OCI-LY1 (cell line): ENCODE measurements at regions not wholly inside any gene's neighbourhood (a gene's known extent, or its start where the extent isn't known, plus 50 kb on each side); places are given as distances from the start of the nearest gene placed in this dataset.

Experiments
- H2AFZ ChIP-seq: fragments of 200-600 bp; sonication (generic), shearing (Covaris generic); 2 replicates; pipeline ENCODE4 v1.6.0; 2014; ENCODE audit warnings: antibody characterized with exemption, mild to moderate bottlenecking, low read length
- H3F3A ChIP-seq: fragments of 200-600 bp; sonication (generic), shearing (Covaris generic); 2 replicates; pipeline ENCODE4 v1.6.0; 2014; ENCODE audit warnings: mild to moderate bottlenecking, antibody characterized with exemption, low read length, moderate library complexity; ENCODE audit not compliant: insufficient read depth
- H3K27ac ChIP-seq: fragments of 200-600 bp; sonication (generic); 2 replicates; pipeline ENCODE4 v1.5.1; 2014; ENCODE audit warnings: low read length, mixed run types, mild to moderate bottlenecking, low read depth; ENCODE audit not compliant: poor library complexity, severe bottlenecking
- H3K27me3 ChIP-seq: fragments of 200-600 bp; sonication (generic); 2 replicates; pipeline ENCODE4 v1.6.0; 2014; ENCODE audit warnings: antibody characterized with exemption, mild to moderate bottlenecking, low read length, moderate library complexity; ENCODE audit not compliant: insufficient read depth
- H3K36me3 ChIP-seq: fragments of 200-600 bp; sonication (generic); 2 replicates; pipeline ENCODE4 v1.6.1; 2014; ENCODE audit warnings: mild to moderate bottlenecking, antibody characterized with exemption, low read length, moderate library complexity, mixed read lengths; ENCODE audit not compliant: insufficient read depth
- H3K4me1 ChIP-seq: fragments of 200-600 bp; sonication (generic); 2 replicates; pipeline ENCODE4 v1.5.1; 2014; ENCODE audit warnings: mild to moderate bottlenecking, low read length, moderate library complexity; ENCODE audit not compliant: insufficient read depth, severe bottlenecking
- H3K4me2 ChIP-seq: fragments of 200-600 bp; sonication (generic), shearing (Covaris generic); 2 replicates; pipeline ENCODE4 v1.6.1; 2014; ENCODE audit warnings: low read length
- H3K4me3 ChIP-seq: fragments of 200-600 bp; sonication (generic); 2 replicates; pipeline ENCODE4 v1.5.1; 2014; ENCODE audit warnings: low read length, low read depth, mild to moderate bottlenecking, mixed read lengths; ENCODE audit not compliant: poor library complexity, severe bottlenecking
- H3K79me2 ChIP-seq: fragments of 200-600 bp; shearing (Covaris generic); 2 replicates; pipeline ENCODE4 v1.6.1; 2016; ENCODE audit warnings: mixed run types, low read length, mixed read lengths; ENCODE audit not compliant: insufficient read depth
- H3K9ac ChIP-seq: fragments of 200-600 bp; sonication (generic), shearing (Covaris generic); 2 replicates; pipeline ENCODE4 v1.6.1; 2014; ENCODE audit warnings: mild to moderate bottlenecking, low read length, mixed read lengths
- H3K9me2 ChIP-seq: fragments of 200-600 bp; sonication (generic), shearing (Covaris generic); 2 replicates; pipeline ENCODE4 v1.6.1; 2014; ENCODE audit warnings: low read depth, mild to moderate bottlenecking, low read length, mixed read lengths
- H3K9me3 ChIP-seq: fragments of 200-600 bp; shearing (Covaris generic); 2 replicates; pipeline ENCODE4 v1.6.1; 2014; ENCODE audit warnings: low read length, mixed read lengths
- H4K20me1 ChIP-seq: fragments of 200-600 bp; sonication (generic), shearing (Covaris generic); 2 replicates; pipeline ENCODE4 v1.6.0; 2016; ENCODE audit warnings: mild to moderate bottlenecking, low read length; ENCODE audit not compliant: insufficient read depth
- CTCF ChIP-seq: fragments of 200-600 bp; sonication (generic), shearing (Covaris generic); IDR thresholded peaks from 2 replicates; pipeline ENCODE4 v1.5.1; 2017; ENCODE audit warnings: mild to moderate bottlenecking, antibody characterized with exemption, low read length, moderate library complexity, mixed read lengths
- EZH2 ChIP-seq: fragments of 200-600 bp; sonication (generic), shearing (Covaris generic); IDR thresholded peaks from 2 replicates; pipeline ENCODE4 v1.8.0; 2017; ENCODE audit warnings: borderline replicate concordance, mixed run types, mild to moderate bottlenecking, antibody characterized with exemption, low read length, moderate library complexity, mixed read lengths

- H3K9me2 ChIP-seq, result no peaks in the 10 kb centered on the region
Observed at GRCh38 chr4:134747108-134747805, 545.7 kb upstream of the PABPC4L start.

GRCh38 chr4:134740290-134740689, 538.7 kb upstream of the PABPC4L start:
- no peaks in the 10 kb centered on the region for H3K9me3 ChIP-seq
- H3K36me3 ChIP-seq, result no peaks in the 10 kb centered on the region
- H2AFZ ChIP-seq, result no peak overlapping the region
- H3K4me2 ChIP-seq, result no peak overlapping the region
- no peaks in the 10 kb centered on the region for H4K20me1 ChIP-seq
- no peak for TF ChIP-seq EZH2
- TF ChIP-seq CTCF, result no peak
- H3K9me2 ChIP-seq, result no peaks in the 10 kb centered on the region
- H3K27ac ChIP-seq, result no peak overlapping the region
- H3K4me1 ChIP-seq, result peaks cover 8% of the 10 kb centered on the region
- no peak overlapping the region for H3K9ac ChIP-seq
- no peak overlapping the region for H3K4me3 ChIP-seq
- H3K79me2 ChIP-seq, result no peaks in the 10 kb centered on the region
- H3F3A ChIP-seq, result no peaks in the 10 kb centered on the region
- H3K27me3 ChIP-seq, result no peaks in the 10 kb centered on the region

More at GRCh38 chr4:134747108-134747805, 545.7 kb upstream of the PABPC4L start:
- no peak overlapping the region for H3K4me3 ChIP-seq
- no peaks in the 10 kb centered on the region for H3K36me3 ChIP-seq
- H3K9ac ChIP-seq, result no peak overlapping the region
- no peaks in the 10 kb centered on the region for H3F3A ChIP-seq
- H3K27me3 ChIP-seq, result no peaks in the 10 kb centered on the region
- no peak overlapping the region for H2AFZ ChIP-seq
- no peaks in the 10 kb centered on the region for H3K4me1 ChIP-seq
- TF ChIP-seq EZH2 (no peak), CTCF (no peak)
- no peaks in the 10 kb centered on the region for H3K9me3 ChIP-seq
- H3K79me2 ChIP-seq, result no peaks in the 10 kb centered on the region
- no peaks in the 10 kb centered on the region for H4K20me1 ChIP-seq
- H3K27ac ChIP-seq, result no peak overlapping the region
- no peak overlapping the region for H3K4me2 ChIP-seq

GRCh38 chr4:134735901-134736300, 534.3 kb upstream of the PABPC4L start:
- Histone ChIP-seq H3F3A (no peaks in the 10 kb centered on the region), H4K20me1 (no peaks in the 10 kb centered on the region), H3K36me3 (no peaks in the 10 kb centered on the region), H3K4me2 (no peak overlapping the region), H3K4me3 (no peak overlapping the region), H2AFZ (no peak overlapping the region), H3K9me2 (no peaks in the 10 kb centered on the region), H3K9ac (no peak overlapping the region), H3K27me3 (no peaks in the 10 kb centered on the region), H3K9me3 (no peaks in the 10 kb centered on the region), H3K4me1 (peaks cover 8% of the 10 kb centered on the region), H3K79me2 (no peaks in the 10 kb centered on the region), H3K27ac (no peak overlapping the region)
- TF ChIP-seq EZH2 (no peak), CTCF (no peak)
